Neural cell (in vitro differentiated cells): ENCODE measurements at regions not wholly inside any gene's neighbourhood (a gene's known extent, or its start where the extent isn't known, plus 50 kb on each side); places are given as distances from the start of the nearest gene placed in this dataset.
"Not testable (repeated sequence)": the region's sequence is repeated elsewhere in the genome, so short reads cannot be mapped to it uniquely, and the experiment has no call there.

ENCODE experiments used
- H2AFZ ChIP-seq: fragments of 200-600, 300-800 bp; sonication (generic), shearing (Covaris generic); 2 replicates; pipeline ENCODE4 v1.6.0; 2014; ENCODE audit warnings: low read depth, mild to moderate bottlenecking, antibody characterized with exemption, low read length, moderate library complexity
- H3F3A ChIP-seq: fragments of 200-600 bp; shearing (Covaris generic); 2 replicates; pipeline ENCODE4 v1.6.1; 2016; ENCODE audit warnings: mild to moderate bottlenecking, moderate library complexity, mixed read lengths, antibody characterized with exemption, low read length; ENCODE audit not compliant: insufficient read depth, poor library complexity, severe bottlenecking
- H3K27ac ChIP-seq: fragments of 200-600, 300-800 bp; sonication (generic), shearing (Covaris generic); 2 replicates; pipeline ENCODE4 v1.5.1; 2014; ENCODE audit warnings: mild to moderate bottlenecking, low read length, moderate library complexity
- H3K27me3 ChIP-seq: fragments of 300-800, 200-600 bp; sonication (generic), shearing (Covaris generic); 2 replicates; pipeline ENCODE4 v1.6.0; 2014; ENCODE audit warnings: mild to moderate bottlenecking, low read depth, low read length, moderate library complexity; ENCODE audit not compliant: insufficient read depth
- H3K36me3 ChIP-seq: fragments of 300-800, 200-600 bp; sonication (generic), shearing (Covaris generic); 2 replicates; pipeline ENCODE4 v1.5.1; 2014; ENCODE audit warnings: mild to moderate bottlenecking, antibody characterized with exemption, low read length, moderate library complexity; ENCODE audit not compliant: insufficient read depth
- H3K4me2 ChIP-seq: fragments of 300-800, 200-600 bp; sonication (generic), shearing (Covaris generic); 2 replicates; pipeline ENCODE4 v1.6.0; 2014; ENCODE audit warnings: mild to moderate bottlenecking, low read length
- H3K4me3 ChIP-seq: fragments of 300-800, 200-600 bp; sonication (generic), shearing (Covaris generic); 2 replicates; pipeline ENCODE4 v1.5.1; 2014; ENCODE audit warnings: mild to moderate bottlenecking, low read length, moderate library complexity
- H3K79me2 ChIP-seq: fragments of 200-600 bp; shearing (Covaris generic); replicated peaks from 2 replicates; pipeline ENCODE4 v1.6.0; 2014; ENCODE audit warnings: mild to moderate bottlenecking, low read length, moderate library complexity; ENCODE audit not compliant: insufficient read depth
- H3K9ac ChIP-seq: fragments of 300-800, 200-600 bp; sonication (generic), shearing (Covaris generic); 2 replicates; pipeline ENCODE4 v1.6.1; 2016; ENCODE audit warnings: mild to moderate bottlenecking, low read length, mixed read lengths
- H3K9me2 ChIP-seq: fragments of 200-600 bp; shearing (Covaris generic); 2 replicates; pipeline ENCODE4 v1.6.1; 2016; ENCODE audit warnings: mild to moderate bottlenecking, low read length, mixed read lengths; ENCODE audit not compliant: insufficient read depth
- H3K9me3 ChIP-seq: fragments of 200-600, 300-800 bp; sonication (generic), shearing (Covaris generic); 2 replicates; pipeline ENCODE4 v1.6.1; 2016; ENCODE audit warnings: mild to moderate bottlenecking, mixed run types, low read length, moderate library complexity, mixed read lengths
- H4K20me1 ChIP-seq: fragments of 200-600 bp; shearing (Covaris generic); 2 replicates; pipeline ENCODE4 v1.6.1; 2016; ENCODE audit warnings: mild to moderate bottlenecking, mixed run types; ENCODE audit not compliant: insufficient read depth
- EZH2 ChIP-seq: fragments of 200-600, 300-800 bp; shearing (Covaris generic), sonication (generic); IDR thresholded peaks from 2 replicates; pipeline ENCODE4 v1.6.1; 2014; ENCODE audit warnings: antibody characterized with exemption, low read length, borderline replicate concordance, mild to moderate bottlenecking; ENCODE audit not compliant: insufficient read depth, poor library complexity, severe bottlenecking
- POLR2AphosphoS5 ChIP-seq: IDR thresholded peaks from 2 replicates; pipeline ENCODE4 v1.6.1; 2012
- TAF1 ChIP-seq: IDR thresholded peaks from 2 replicates; pipeline ENCODE4 v1.6.1; 2012; ENCODE audit warnings: low read depth
- small RNA-seq, 3 experiments: library from RNA; depleted of rRNA; stranded (forward); fragments of <200 nt; gene quantifications; one replicate each; pipeline ENCODE3, GENCODE V24; 2012

DNA sequence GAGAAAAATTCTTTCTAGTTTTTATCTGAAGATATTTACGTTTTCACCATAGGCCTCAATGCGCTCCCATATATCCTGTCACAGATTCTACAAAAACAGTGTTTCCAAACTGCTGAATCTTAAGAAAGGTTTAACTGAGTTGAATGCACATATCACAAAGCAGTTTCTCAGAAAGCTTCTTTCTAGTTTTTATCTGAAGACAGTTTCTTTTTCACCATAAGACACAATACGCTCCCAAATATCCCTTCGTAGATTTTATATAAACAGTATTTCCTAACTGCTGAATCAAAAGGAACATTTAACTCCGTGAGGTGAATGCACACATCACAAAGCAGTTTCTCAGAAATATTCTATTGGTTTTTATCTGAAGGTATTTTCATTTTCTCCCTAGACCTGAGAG lies 385.5 kb downstream of the ALG10 start:
- Histone ChIP-seq H3K27me3 (no peaks in the 10 kb centered on the region), H3F3A (no peaks in the 10 kb centered on the region), H3K9me3 (peaks cover 14% of the 10 kb centered on the region), H2AFZ (no peak overlapping the region), H3K9ac (no peak overlapping the region), H3K27ac (no peak overlapping the region), H3K36me3 (no peaks in the 10 kb centered on the region), H3K9me2 (no peaks in the 10 kb centered on the region), H3K4me3 (no peak overlapping the region), H3K4me2 (no peak overlapping the region), H3K79me2 (no peaks in the 10 kb centered on the region), H4K20me1 (no peaks in the 10 kb centered on the region)
- TF ChIP-seq POLR2AphosphoS5 (no peak), TAF1 (no peak), EZH2 (no peak)

DNA sequence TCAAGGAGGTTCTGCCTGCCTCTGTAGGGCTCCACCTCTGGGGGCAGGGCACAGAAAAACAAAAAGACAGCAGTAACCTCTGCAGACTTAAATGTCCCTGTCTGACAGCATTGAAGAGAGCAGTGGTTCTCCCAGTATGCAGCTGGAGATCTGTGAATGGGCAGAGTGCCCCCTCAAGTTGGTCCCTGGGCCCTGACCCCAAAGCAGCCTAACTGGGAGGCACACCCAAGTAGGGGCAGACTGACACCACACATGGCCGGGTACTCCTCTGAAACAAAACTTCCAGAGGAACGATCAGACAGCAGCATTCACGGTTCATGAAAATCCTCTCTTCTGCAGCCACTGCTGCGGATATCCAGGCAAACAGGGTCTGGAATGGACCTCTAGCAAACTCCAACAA lies 409.2 kb downstream of the ALG10 start:
- H3K4me3 ChIP-seq, H3K4me2 ChIP-seq, H3K9me3 ChIP-seq, H3K36me3 ChIP-seq, H3K9me2 ChIP-seq, H3K79me2 ChIP-seq, H2AFZ ChIP-seq, H3K9ac ChIP-seq, H3F3A ChIP-seq, H3K27ac ChIP-seq, H3K27me3 ChIP-seq, H4K20me1 ChIP-seq: not testable (repeated sequence)

Small RNAs in the stretch of these regions (small RNA-seq; reads per million reads assigned to genes)
- 0 to 0.30 (median 0.03) reads per million in 3 experiments for gene RNA5SP357
